ENCODE measurements at regions not wholly inside any gene's neighbourhood (a gene's known extent, or its start where the extent isn't known, plus 50 kb on each side); places are given as distances from the start of the nearest gene placed in this dataset.
A peak's percentile ranks its signal among the peaks of the same experiment; 100 is the strongest.

DNA sequence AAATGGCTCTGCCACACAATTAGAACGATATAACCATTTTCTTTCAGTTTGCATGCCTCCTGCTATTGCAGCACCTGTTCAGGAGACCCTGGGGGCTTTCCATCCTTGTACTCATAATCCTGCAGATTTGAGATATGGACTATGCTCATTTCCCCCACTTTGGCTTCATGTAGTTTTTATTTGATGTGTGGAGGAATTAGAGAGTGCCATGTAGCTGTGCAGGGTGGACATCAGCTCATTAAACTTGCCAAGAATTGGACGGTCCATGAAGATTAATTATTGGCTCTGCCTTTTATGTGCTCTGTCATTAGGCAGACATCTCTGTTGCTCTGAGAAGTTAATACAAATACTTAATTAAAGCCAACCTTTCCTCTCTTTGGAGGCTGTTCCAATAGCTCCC is 66.2 kb upstream of the CD83 start:
- Mint-ChIP-seq H3K36me3 (ENCODE audit: low read depth) (no peaks in the 10 kb centered on the region), H3K27me3 (ENCODE audit: insufficient read depth) (peaks cover 11% of the 10 kb centered on the region), H3K9me3 (no peaks in the 10 kb centered on the region)

DNA sequence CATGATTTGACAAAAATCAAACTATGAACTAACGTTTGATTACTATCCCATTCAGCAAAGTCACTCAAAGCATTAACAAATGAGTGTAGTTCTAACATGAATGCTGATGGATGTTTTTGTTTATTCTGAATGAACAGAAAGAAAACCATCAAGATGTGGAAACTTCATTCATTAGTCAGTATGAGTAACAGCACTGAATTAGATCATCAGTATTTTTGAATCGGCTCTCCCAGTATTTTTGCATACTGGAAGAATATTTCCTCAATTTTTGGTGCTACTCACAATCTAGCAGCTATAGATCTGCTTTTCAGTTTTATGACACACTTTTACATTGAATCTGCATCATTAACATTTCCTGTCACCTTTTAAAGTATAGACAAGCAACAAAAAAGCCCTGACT is 63.8 kb upstream of the CD83 start:
- no peaks in the 10 kb centered on the region for H3K36me3 Mint-ChIP-seq (ENCODE audit: low read depth)
- no peak overlapping the region for H3K27ac Mint-ChIP-seq
- peaks cover 17% of the 10 kb centered on the region for H3K27me3 Mint-ChIP-seq (ENCODE audit: insufficient read depth)
- TF ChIP-seq, protein P1, sequence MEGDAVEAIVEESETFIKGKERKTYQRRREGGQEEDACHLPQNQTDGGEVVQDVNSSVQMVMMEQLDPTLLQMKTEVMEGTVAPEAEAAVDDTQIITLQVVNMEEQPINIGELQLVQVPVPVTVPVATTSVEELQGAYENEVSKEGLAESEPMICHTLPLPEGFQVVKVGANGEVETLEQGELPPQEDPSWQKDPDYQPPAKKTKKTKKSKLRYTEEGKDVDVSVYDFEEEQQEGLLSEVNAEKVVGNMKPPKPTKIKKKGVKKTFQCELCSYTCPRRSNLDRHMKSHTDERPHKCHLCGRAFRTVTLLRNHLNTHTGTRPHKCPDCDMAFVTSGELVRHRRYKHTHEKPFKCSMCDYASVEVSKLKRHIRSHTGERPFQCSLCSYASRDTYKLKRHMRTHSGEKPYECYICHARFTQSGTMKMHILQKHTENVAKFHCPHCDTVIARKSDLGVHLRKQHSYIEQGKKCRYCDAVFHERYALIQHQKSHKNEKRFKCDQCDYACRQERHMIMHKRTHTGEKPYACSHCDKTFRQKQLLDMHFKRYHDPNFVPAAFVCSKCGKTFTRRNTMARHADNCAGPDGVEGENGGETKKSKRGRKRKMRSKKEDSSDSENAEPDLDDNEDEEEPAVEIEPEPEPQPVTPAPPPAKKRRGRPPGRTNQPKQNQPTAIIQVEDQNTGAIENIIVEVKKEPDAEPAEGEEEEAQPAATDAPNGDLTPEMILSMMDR (IDR thresholded peaks at IDR 0.05), result no peak
- H3K4me1 Mint-ChIP-seq (ENCODE audit: low read depth), result peaks cover 4% of the 10 kb centered on the region
- no peak overlapping the region for H3K4me3 Mint-ChIP-seq
- peak; percentile 32 for DNase-seq
- H3K9me3 Mint-ChIP-seq, result no peaks in the 10 kb centered on the region

More for the DNA sequence above, 66.2 kb upstream of the CD83 start:
- TF ChIP-seq, protein P1 (IDR thresholded peaks at IDR 0.05), result no peak
- Mint-ChIP-seq H3K4me1 (ENCODE audit: low read depth) (peaks cover 4% of the 10 kb centered on the region), H3K4me3 (no peak overlapping the region), H3K27ac (no peak overlapping the region)
- DNase-seq, result no peak

DNA sequence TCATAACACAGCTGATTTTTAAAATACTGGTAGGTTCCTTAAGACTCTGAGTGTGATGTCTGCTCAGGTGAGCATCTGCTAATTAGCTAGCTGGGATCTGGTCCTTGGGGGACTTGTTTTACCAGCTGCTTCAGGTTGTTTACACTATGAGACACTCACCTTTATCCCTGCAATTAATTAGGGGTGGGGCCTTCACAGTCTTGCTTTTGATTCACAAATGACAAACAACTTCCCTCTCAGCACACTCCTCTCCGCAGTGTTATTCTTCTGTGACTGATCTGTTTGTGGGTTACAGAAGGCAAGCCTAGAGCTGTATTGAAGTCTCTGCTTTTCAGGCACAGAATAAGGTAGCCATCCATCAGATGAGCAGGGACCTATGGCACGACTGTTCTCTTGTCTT is 62.0 kb upstream of the CD83 start:
- peaks cover 4% of the 10 kb centered on the region for H3K4me1 Mint-ChIP-seq (ENCODE audit: low read depth)
- peaks cover 14% of the 10 kb centered on the region for H3K27me3 Mint-ChIP-seq (ENCODE audit: insufficient read depth)
- no peak for DNase-seq
- H3K36me3 Mint-ChIP-seq (ENCODE audit: low read depth), result no peaks in the 10 kb centered on the region
- no peaks in the 10 kb centered on the region for H3K9me3 Mint-ChIP-seq
- no peak overlapping the region for H3K4me3 Mint-ChIP-seq
- TF ChIP-seq, protein P1 (IDR thresholded peaks at IDR 0.05), result no peak
- H3K27ac Mint-ChIP-seq, result no peak overlapping the region

DNA sequence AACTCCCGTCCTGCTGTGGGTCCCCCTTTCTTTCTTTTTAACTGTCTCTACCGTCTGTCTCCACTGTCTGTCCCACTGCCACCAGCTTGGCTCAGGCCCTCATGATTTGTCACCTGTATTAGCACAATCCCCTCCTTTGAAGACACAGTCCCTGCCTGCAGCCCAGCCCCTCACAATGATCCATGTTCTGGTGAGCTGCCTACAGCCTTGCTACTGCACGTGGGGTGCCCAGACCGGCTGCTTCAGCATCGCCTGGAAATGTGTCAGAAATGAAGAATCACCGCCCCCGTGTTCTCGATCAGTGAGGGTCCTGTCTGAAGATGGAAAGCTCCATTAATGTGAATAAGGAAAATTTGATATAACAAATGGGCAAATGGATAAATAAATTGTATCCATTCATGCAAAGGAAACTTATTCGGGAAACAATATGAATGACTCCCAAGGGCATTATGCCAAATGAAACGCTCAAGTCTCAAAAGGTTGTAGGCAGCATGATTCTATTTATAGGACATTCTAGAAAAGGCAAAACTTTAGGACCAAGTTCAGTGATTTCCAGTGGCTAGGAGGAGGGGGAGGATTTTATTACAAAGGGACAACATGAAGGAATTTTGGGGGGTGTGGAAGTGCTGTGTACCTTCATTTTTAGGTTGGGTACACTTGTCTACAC is 59.4 kb upstream of the CD83 start:
- peaks cover 5% of the 10 kb centered on the region; the same call in 1 of the 2 replicates for H3K9me3 Mint-ChIP-seq
- peaks cover 15% of the 10 kb centered on the region for H3K27me3 Mint-ChIP-seq (ENCODE audit: insufficient read depth)
- DNase-seq, result no peak
- no peak overlapping the region for H3K4me3 Mint-ChIP-seq
- TF ChIP-seq, protein P1 (IDR thresholded peaks at IDR 0.05), result no peak
- no peak overlapping the region for H3K27ac Mint-ChIP-seq
- H3K36me3 Mint-ChIP-seq (ENCODE audit: low read depth), result no peaks in the 10 kb centered on the region
- peaks cover 4% of the 10 kb centered on the region for H3K4me1 Mint-ChIP-seq (ENCODE audit: low read depth)

DNA sequence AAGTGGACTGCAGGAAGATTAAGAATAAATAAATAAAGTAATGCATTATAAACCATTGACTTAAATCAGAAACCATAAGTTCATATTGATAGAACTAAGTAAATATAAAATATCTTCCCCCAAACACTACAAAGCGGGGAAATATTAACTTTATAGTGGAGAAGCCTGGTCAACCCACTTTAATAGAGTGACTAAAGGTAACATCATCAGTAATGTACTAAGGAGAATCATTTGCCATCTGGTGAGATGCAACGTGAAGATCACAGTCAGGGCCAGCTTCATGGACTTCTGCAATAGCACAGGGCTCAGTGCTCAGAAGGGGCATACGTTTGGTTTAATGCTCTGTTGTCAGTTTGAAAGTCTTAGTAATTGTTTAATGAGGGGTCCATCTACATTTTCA is 58.8 kb upstream of the CD83 start:
- DNase-seq, result no peak
- H3K4me3 Mint-ChIP-seq, result no peak overlapping the region
- H3K27ac Mint-ChIP-seq, result no peak overlapping the region

More for the DNA sequence above, 58.8 kb upstream of the CD83 start:
- H3K36me3 Mint-ChIP-seq (ENCODE audit: low read depth), result no peaks in the 10 kb centered on the region
- TF ChIP-seq, protein P1 (IDR thresholded peaks at IDR 0.05), result no peak
- H3K9me3 Mint-ChIP-seq, result peaks cover 5% of the 10 kb centered on the region; the same call in 1 of the 2 replicates
- H3K4me1 Mint-ChIP-seq (ENCODE audit: low read depth), result peaks cover 4% of the 10 kb centered on the region
- peaks cover 15% of the 10 kb centered on the region for H3K27me3 Mint-ChIP-seq (ENCODE audit: insufficient read depth)

Measured in HFFc6 (cell line).